A549 (cell line): ENCODE measurements at regions not wholly inside any gene's neighbourhood (a gene's known extent, or its start where the extent isn't known, plus 50 kb on each side); places are given as distances from the start of the nearest gene placed in this dataset.

Experiments used
- CEBPB ChIP-seq, 2 experiments: fragments of >200 bp in 1 of 2; sonication (Bioruptor Twin) in 1 of 2; formaldehyde crosslinking in 1 of 2; IDR thresholded peaks; 2 replicates each; pipeline ENCODE4 v1.6.1; 2012 to 2016
- ESRRA ChIP-seq: fragments of 150-350 bp; IDR thresholded peaks from 2 replicates; pipeline ENCODE4 v1.6.1; 2014; ENCODE audit warnings: mild to moderate bottlenecking, low read length, borderline replicate concordance
- HDAC2 ChIP-seq: fragments of 200-600 bp; sonication (generic); IDR thresholded peaks from 2 replicates; pipeline ENCODE4 v1.6.1; 2016
- HES2 ChIP-seq: fragments of >200 bp; sonication (Bioruptor Twin); formaldehyde crosslinking; IDR thresholded peaks from 2 replicates; pipeline ENCODE4 v1.6.1; 2016
- JUN ChIP-seq, 2 experiments: fragments of >200 bp; sonication (Bioruptor Twin); formaldehyde crosslinking; IDR thresholded peaks; 2 replicates in 1 of 2; 3 replicates in 1 of 2; pipeline ENCODE4 v1.6.1; 2016 to 2017
- JUNB ChIP-seq: fragments of >200 bp; sonication (Bioruptor Twin); formaldehyde crosslinking; IDR thresholded peaks from 2 replicates; pipeline ENCODE4 v1.6.1; 2016
- POLR2A ChIP-seq: IDR thresholded peaks from 2 replicates; pipeline ENCODE4 v1.6.1; 2012; ENCODE audit warnings: mild to moderate bottlenecking, low read length
- RAD21 ChIP-seq, 2 experiments: fragments of >200 bp in 1 of 2; sonication (Bioruptor Twin) in 1 of 2; formaldehyde crosslinking in 1 of 2; IDR thresholded peaks in 1 of 2; conservative IDR thresholded peaks in 1 of 2; 2 replicates in 1 of 2; 3 replicates in 1 of 2; pipeline ENCODE4 v1.6.1; 2012 to 2018; ENCODE audit warnings: inconsistent platforms in 1 of 2
- RCOR1 ChIP-seq: fragments of 150-350 bp; IDR thresholded peaks from 2 replicates; pipeline ENCODE4 v1.6.1; 2014; ENCODE audit warnings: antibody characterized with exemption, low read length, low read depth
- TF ChIP-seq, protein P1 (sequence below): fragments of >200 bp; sonication (Bioruptor Twin); formaldehyde crosslinking; IDR thresholded peaks from 3 replicates; pipeline ENCODE4 v1.5.1; 2016

- no peak for TF ChIP-seq ESRRA
- no peak for TF ChIP-seq RCOR1
- TF ChIP-seq POLR2A: no peak
- no peak for TF ChIP-seq JUNB
- no peak for TF ChIP-seq CEBPB (IDR thresholded peaks at IDR 0.05)
- TF ChIP-seq JUN (IDR thresholded peaks at IDR 0.05): no peak
- no peak for TF ChIP-seq HES2
- TF ChIP-seq, protein P1, sequence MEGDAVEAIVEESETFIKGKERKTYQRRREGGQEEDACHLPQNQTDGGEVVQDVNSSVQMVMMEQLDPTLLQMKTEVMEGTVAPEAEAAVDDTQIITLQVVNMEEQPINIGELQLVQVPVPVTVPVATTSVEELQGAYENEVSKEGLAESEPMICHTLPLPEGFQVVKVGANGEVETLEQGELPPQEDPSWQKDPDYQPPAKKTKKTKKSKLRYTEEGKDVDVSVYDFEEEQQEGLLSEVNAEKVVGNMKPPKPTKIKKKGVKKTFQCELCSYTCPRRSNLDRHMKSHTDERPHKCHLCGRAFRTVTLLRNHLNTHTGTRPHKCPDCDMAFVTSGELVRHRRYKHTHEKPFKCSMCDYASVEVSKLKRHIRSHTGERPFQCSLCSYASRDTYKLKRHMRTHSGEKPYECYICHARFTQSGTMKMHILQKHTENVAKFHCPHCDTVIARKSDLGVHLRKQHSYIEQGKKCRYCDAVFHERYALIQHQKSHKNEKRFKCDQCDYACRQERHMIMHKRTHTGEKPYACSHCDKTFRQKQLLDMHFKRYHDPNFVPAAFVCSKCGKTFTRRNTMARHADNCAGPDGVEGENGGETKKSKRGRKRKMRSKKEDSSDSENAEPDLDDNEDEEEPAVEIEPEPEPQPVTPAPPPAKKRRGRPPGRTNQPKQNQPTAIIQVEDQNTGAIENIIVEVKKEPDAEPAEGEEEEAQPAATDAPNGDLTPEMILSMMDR: no peak
- no peak for TF ChIP-seq HDAC2
- no peak for TF ChIP-seq RAD21 (conservative IDR thresholded peaks at IDR 0.05 in 1 of 2, IDR thresholded peaks at IDR 0.05 in 1 of 2)
Observed at GRCh38 chr10:63788152-63788821, 267.1 kb downstream of the REEP3 start.
